ENCODE measurements at regions not wholly inside any gene's neighbourhood (a gene's known extent, or its start where the extent isn't known, plus 50 kb on each side); places are given as distances from the start of the nearest gene placed in this dataset.

- TF ChIP-seq, protein P1, sequence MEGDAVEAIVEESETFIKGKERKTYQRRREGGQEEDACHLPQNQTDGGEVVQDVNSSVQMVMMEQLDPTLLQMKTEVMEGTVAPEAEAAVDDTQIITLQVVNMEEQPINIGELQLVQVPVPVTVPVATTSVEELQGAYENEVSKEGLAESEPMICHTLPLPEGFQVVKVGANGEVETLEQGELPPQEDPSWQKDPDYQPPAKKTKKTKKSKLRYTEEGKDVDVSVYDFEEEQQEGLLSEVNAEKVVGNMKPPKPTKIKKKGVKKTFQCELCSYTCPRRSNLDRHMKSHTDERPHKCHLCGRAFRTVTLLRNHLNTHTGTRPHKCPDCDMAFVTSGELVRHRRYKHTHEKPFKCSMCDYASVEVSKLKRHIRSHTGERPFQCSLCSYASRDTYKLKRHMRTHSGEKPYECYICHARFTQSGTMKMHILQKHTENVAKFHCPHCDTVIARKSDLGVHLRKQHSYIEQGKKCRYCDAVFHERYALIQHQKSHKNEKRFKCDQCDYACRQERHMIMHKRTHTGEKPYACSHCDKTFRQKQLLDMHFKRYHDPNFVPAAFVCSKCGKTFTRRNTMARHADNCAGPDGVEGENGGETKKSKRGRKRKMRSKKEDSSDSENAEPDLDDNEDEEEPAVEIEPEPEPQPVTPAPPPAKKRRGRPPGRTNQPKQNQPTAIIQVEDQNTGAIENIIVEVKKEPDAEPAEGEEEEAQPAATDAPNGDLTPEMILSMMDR (IDR thresholded peaks at IDR 0.05; ENCODE audit: unreplicated experiment), result no peak
- H3K9me3 Mint-ChIP-seq, result peaks cover 3% of the 10 kb centered on the region
- H3K4me3 Mint-ChIP-seq, result no peak overlapping the region
- H3K27me3 Mint-ChIP-seq (ENCODE audit: low read depth), result no peaks in the 10 kb centered on the region
- no peak overlapping the region for H3K27ac Mint-ChIP-seq
- H3K36me3 Mint-ChIP-seq, result no peaks in the 10 kb centered on the region
- no peak for DNase-seq (ENCODE audit: low spot score in 2 of 2, unreplicated experiment in 2 of 2)
- peaks cover 13% of the 10 kb centered on the region for H3K4me1 Mint-ChIP-seq
These were observed 358.1 kb downstream of the KCNJ2 start for GRCh38 chr17:70527364-70527888.

DNA sequence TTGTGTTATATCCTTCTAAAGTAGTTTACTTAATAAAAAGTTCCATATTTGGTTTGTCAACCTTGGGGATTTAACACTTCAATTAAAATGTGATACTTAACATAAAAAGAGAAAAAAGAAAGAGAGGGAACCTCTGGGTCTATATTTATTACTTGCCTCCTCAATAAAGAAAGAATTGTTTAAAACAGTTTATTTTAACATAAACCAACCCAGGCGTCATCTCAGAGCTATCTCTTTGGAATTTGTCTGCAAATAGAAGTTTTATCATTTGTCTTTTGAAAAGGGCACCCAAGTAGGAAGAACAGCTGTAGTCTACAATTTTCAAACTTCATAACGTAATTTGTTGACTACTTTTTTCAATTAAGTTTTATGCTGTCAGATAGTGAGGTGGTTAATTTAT lies 364.1 kb downstream of the KCNJ2 start:
- TF ChIP-seq, protein P1 (IDR thresholded peaks at IDR 0.05; ENCODE audit: unreplicated experiment), result no peak
- no peak for DNase-seq (ENCODE audit: low spot score in 2 of 2, unreplicated experiment in 2 of 2)
- Mint-ChIP-seq H3K4me3 (no peak overlapping the region), H3K36me3 (no peaks in the 10 kb centered on the region), H3K4me1 (peaks cover 7% of the 10 kb centered on the region), H3K9me3 (peaks cover 3% of the 10 kb centered on the region), H3K27me3 (ENCODE audit: low read depth) (no peaks in the 10 kb centered on the region), H3K27ac (no peak overlapping the region)

- Mint-ChIP-seq H3K9me3 (peaks cover 3% of the 10 kb centered on the region), H3K36me3 (no peaks in the 10 kb centered on the region), H3K27me3 (ENCODE audit: low read depth) (no peaks in the 10 kb centered on the region), H3K4me3 (no peak overlapping the region), H3K27ac (no peak overlapping the region), H3K4me1 (peaks cover 15% of the 10 kb centered on the region)
- no peak for DNase-seq (ENCODE audit: low spot score in 2 of 2, unreplicated experiment in 2 of 2)
- TF ChIP-seq, protein P1 (IDR thresholded peaks at IDR 0.05; ENCODE audit: unreplicated experiment), result no peak
These were observed 366.7 kb downstream of the KCNJ2 start for GRCh38 chr17:70535986-70536385.

DNA sequence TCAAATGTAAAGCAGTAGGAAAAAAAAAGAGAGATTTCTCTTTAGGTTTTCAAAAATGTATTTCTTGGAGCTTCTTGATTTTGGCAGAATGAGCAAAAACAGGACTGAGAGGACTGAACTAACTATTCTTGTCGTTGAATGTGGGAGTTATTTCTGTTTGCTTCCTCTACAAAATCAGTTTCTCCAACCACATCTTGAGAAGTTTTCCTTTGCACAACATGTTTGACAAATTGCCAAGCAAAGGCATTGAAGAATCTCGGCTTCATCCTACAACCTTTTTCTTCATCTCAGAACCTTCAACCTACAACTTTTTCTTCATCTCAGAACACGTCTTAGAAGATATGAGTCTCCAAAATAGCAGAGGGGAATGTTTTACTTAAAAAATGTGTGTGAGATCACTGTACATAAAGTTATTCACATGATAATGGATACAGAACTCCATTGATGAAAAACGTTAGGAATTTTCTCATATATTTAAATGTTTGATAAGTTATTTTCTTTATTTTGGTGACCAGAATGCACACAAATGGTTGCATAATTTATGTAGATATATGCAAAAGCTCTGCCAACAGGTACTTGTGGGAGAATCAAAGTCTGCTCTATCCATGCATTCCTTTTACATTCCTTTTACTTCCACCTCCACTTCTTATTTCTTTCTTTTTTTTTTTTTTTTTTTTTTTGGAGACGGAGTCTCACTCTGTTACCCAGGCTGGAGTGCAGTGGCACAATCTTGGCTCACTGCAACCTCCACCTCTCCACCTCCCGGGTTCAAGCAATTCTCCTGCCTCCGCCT lies 370.0 kb downstream of the KCNJ2 start:
- no peak for DNase-seq (ENCODE audit: low spot score in 2 of 2, unreplicated experiment in 2 of 2)
- Mint-ChIP-seq H3K9me3 (peaks cover 5% of the 10 kb centered on the region), H3K27me3 (ENCODE audit: low read depth) (no peaks in the 10 kb centered on the region), H3K36me3 (no peaks in the 10 kb centered on the region), H3K27ac (no peak overlapping the region), H3K4me1 (peaks cover 15% of the 10 kb centered on the region), H3K4me3 (no peak overlapping the region)
- TF ChIP-seq, protein P1 (IDR thresholded peaks at IDR 0.05; ENCODE audit: unreplicated experiment), result no peak

DNA sequence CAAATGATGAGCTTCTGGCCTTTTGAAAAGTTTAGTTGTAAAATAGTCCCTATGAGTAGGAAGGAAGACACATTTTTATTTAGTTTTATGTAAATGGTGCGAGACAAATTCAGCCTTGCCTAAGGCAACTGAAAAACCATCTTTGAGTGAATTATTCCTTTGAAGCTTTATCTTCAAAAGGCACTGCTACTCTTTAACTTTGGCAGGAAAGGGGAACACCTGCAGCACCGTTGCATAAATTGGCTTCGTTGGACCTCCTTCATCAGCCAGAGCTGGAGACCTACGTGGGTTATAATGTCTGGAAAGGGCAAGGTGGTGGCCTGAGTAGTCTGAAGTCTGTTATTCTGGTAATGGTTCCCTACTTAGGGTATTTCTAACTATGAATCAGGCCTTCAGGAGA lies 373.5 kb downstream of the KCNJ2 start:
- no peak for DNase-seq (ENCODE audit: low spot score in 2 of 2, unreplicated experiment in 2 of 2)
- Mint-ChIP-seq H3K4me1 (peaks cover 7% of the 10 kb centered on the region), H3K36me3 (no peaks in the 10 kb centered on the region), H3K27me3 (ENCODE audit: low read depth) (no peaks in the 10 kb centered on the region), H3K27ac (no peak overlapping the region), H3K4me3 (no peak overlapping the region), H3K9me3 (peaks cover 5% of the 10 kb centered on the region)
- TF ChIP-seq, protein P1 (IDR thresholded peaks at IDR 0.05; ENCODE audit: unreplicated experiment), result no peak
